Astrocyte (in vitro differentiated cells and primary cell): ENCODE measurements at regions not wholly inside any gene's neighbourhood (a gene's known extent, or its start where the extent isn't known, plus 50 kb on each side); places are given as distances from the start of the nearest gene placed in this dataset.

Experiments
- CTCF ChIP-seq: IDR thresholded peaks from 2 replicates; pipeline ENCODE4 v1.5.1; 2011; ENCODE audit warnings: low read depth, mild to moderate bottlenecking, inconsistent platforms, low read length, moderate library complexity; ENCODE audit not compliant: insufficient read depth
- EZH2 ChIP-seq: IDR thresholded peaks from 2 replicates; pipeline ENCODE4 v1.6.1; 2012; ENCODE audit warnings: mild to moderate bottlenecking, low read length, inconsistent platforms; ENCODE audit not compliant: insufficient read depth

- TF ChIP-seq CTCF = no peak
- no peak for TF ChIP-seq EZH2
These were observed 154.3 kb downstream of the PPP1R3A start for GRCh38 chr7:113764401-113765035.
